ENCODE measurements at regions not wholly inside any gene's neighbourhood (a gene's known extent, or its start where the extent isn't known, plus 50 kb on each side); places are given as distances from the start of the nearest gene placed in this dataset.

DNA sequence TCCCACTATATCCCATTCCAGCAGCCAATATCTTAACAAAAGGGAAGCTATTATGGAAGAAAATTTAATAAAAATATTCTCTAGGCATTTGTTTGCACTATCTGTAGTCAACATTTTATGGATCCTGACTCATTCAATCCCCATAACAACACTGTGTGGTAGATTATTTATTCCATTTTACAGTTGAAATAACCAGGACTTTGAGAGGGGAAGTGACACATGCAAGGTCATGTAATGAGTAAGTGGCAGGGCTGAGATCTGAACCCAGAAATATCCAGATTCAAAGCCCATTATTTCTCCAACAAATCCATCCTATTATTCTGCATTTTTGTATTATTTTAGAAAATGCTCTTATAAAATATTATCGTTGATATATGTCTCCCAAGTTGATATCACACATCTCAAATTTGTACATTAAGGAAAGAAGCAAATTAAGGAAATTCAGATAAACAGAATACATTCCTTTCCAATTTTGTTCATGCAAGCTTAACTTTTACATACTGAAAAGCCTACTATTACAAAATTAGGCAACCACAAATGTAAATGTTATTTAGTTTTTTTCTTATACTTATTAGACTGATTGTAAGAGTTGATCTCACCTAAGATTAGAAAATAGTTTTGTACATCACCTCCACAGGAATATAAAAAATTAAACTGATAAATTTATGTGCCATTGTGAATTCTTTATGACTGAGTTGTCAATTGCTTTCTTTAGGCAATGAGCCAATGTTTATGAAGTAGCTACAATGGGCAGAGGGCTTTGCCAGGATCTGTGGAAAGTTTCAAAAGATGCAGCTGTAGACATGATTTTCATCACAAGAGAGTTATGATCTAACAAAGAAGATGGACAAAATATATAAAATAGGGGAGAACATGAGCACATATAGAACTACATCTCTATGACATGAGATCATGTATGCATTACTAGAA, 55.1 kb upstream of the E2F7 start:
- Histone ChIP-seq H3K4me1 (ENCODE audit: control insufficient read depth in 1 of 2, low read depth in 2 of 2) (no peaks in the 10 kb centered on the region), H3K27me3 (replicated peaks; ENCODE audit: insufficient read depth) (no peaks in the 10 kb centered on the region), H3K9me3 (no peaks in the 10 kb centered on the region), H3K4me3 (no peak overlapping the region), H3K36me3 (no peaks in the 10 kb centered on the region), H3K27ac (no peak overlapping the region)
- TF ChIP-seq, protein P1, sequence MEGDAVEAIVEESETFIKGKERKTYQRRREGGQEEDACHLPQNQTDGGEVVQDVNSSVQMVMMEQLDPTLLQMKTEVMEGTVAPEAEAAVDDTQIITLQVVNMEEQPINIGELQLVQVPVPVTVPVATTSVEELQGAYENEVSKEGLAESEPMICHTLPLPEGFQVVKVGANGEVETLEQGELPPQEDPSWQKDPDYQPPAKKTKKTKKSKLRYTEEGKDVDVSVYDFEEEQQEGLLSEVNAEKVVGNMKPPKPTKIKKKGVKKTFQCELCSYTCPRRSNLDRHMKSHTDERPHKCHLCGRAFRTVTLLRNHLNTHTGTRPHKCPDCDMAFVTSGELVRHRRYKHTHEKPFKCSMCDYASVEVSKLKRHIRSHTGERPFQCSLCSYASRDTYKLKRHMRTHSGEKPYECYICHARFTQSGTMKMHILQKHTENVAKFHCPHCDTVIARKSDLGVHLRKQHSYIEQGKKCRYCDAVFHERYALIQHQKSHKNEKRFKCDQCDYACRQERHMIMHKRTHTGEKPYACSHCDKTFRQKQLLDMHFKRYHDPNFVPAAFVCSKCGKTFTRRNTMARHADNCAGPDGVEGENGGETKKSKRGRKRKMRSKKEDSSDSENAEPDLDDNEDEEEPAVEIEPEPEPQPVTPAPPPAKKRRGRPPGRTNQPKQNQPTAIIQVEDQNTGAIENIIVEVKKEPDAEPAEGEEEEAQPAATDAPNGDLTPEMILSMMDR (IDR thresholded peaks at IDR 0.05): no peak
- DNase-seq (ENCODE audit: low spot score) (no peak), ATAC-seq (ENCODE audit: insufficient number of reproducible peaks, low FRiP score, low read depth) (no peak)

DNA sequence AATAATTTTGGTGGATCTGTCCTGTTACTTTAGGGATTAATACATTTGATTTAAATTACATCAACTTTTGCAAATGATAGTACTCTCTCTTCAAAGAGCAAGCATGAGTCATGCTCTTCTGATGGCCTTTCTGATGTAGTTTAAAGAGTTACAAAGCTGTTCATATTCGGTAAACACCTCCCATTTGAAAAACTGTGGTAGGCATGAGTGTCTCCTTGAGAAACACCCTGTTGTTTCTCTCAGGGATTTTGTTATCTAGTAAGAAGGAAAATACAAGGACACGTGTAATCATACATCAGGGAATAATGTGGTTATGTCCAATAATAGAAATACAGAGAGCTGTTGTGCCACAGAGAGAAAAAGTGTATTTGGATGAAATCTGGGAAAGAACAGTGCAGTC, 53.3 kb upstream of the E2F7 start:
- no peaks in the 10 kb centered on the region for H3K27me3 ChIP-seq (replicated peaks; ENCODE audit: insufficient read depth)
- H3K4me3 ChIP-seq: no peak overlapping the region
- ATAC-seq (ENCODE audit: insufficient number of reproducible peaks, low FRiP score, low read depth) (no peak), DNase-seq (ENCODE audit: low spot score) (no peak)
- H3K4me1 ChIP-seq (ENCODE audit: control insufficient read depth in 1 of 2, low read depth in 2 of 2): no peaks in the 10 kb centered on the region
- no peak overlapping the region for H3K27ac ChIP-seq
- H3K36me3 ChIP-seq: no peaks in the 10 kb centered on the region
- TF ChIP-seq, protein P1 (IDR thresholded peaks at IDR 0.05): no peak
- no peaks in the 10 kb centered on the region for H3K9me3 ChIP-seq

DNA sequence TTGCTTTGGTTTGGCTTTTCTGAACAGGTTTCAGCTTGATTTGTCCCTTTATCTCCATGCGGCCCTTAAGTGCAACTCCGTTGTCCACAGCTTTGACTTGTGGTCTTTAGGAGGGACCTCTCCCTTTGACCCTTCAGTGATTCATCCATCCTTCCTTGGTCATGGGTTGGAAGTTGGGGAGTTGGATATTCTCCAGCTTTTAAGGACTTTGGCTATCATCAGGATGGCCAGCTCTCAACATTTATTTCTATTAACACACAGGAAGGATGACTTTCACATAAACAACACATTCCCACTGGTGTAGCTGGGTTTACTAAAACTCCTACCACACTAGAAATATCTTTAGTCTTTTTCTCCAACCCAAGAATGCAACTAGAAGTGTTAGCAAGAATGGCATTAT, 50.9 kb upstream of the E2F7 start:
- no peaks in the 10 kb centered on the region for H3K27me3 ChIP-seq (replicated peaks; ENCODE audit: insufficient read depth)
- DNase-seq (ENCODE audit: low spot score): no peak
- no peak overlapping the region for H3K4me3 ChIP-seq
- H3K9me3 ChIP-seq: no peaks in the 10 kb centered on the region
- H3K4me1 ChIP-seq (ENCODE audit: control insufficient read depth in 1 of 2, low read depth in 2 of 2): no peaks in the 10 kb centered on the region
- no peak overlapping the region for H3K27ac ChIP-seq
- ATAC-seq (ENCODE audit: insufficient number of reproducible peaks, low FRiP score, low read depth): no peak
- no peaks in the 10 kb centered on the region for H3K36me3 ChIP-seq
- TF ChIP-seq, protein P1 (IDR thresholded peaks at IDR 0.05): no peak

DNA sequence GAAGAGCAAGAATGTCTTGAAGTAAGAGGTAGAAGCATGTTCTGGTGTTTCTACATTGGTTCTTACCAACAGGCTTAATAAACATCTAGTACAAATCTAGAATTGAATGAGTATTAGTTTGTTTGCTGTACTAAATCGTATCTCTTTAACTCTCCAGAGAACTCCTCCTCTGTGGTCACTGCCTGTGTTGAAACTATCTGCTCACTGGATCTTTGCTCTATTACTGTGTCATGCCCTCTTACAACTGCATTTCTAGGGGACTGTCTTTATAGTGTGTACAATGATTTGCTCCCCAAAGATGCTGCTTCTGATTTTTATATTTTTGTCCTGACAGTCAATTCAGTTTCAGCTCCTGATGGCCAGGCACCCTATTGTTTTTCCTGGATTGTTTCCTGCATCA, 50.1 kb upstream of the E2F7 start:
- ATAC-seq (ENCODE audit: insufficient number of reproducible peaks, low FRiP score, low read depth) (no peak), DNase-seq (ENCODE audit: low spot score) (no peak)
- Histone ChIP-seq H3K27me3 (replicated peaks; ENCODE audit: insufficient read depth) (no peaks in the 10 kb centered on the region), H3K9me3 (no peaks in the 10 kb centered on the region), H3K4me3 (no peak overlapping the region), H3K36me3 (no peaks in the 10 kb centered on the region), H3K4me1 (ENCODE audit: control insufficient read depth in 1 of 2, low read depth in 2 of 2) (no peaks in the 10 kb centered on the region), H3K27ac (no peak overlapping the region)
- TF ChIP-seq, protein P1 (IDR thresholded peaks at IDR 0.05): no peak
